ENCODE measurements at regions not wholly inside any gene's neighbourhood (a gene's known extent, or its start where the extent isn't known, plus 50 kb on each side); places are given as distances from the start of the nearest gene placed in this dataset.

DNA sequence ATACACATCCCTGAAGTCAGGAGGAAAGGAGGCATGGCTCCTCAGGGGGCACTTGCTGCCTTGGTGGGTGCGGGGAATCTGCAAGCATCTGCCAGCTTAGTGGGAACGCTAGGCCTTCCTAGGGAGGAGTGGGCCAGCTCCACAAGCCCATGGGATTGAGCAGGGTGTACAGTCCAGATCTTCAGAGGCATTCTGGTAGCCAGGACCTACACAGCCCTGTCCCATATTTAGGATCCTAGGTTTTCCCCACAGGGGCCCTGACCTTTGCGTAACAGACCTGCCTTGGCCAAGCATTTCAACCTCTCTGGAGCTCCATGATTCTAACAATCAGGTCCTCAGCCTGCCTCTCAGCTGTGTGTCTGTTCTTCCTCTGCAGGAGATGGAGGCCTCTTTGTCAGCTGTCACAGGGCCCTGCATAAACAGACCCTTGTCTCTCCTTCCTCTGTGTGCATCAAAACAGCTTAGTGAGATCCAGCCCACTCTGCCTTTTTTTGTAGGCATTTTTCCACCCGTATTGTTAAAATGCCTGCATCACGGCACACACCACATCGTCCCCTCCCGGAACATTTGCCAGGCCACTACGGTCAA is 140.2 kb upstream of the NDUFV2 start:
- no peak for TF ChIP-seq EGR1 (IDR thresholded peaks at IDR 0.05; ENCODE audit: borderline replicate concordance, low read depth, low read length)
- TF ChIP-seq CBX5 (IDR thresholded peaks at IDR 0.05; ENCODE audit: low read depth, low read length), result no peak
- TF ChIP-seq, protein P1, sequence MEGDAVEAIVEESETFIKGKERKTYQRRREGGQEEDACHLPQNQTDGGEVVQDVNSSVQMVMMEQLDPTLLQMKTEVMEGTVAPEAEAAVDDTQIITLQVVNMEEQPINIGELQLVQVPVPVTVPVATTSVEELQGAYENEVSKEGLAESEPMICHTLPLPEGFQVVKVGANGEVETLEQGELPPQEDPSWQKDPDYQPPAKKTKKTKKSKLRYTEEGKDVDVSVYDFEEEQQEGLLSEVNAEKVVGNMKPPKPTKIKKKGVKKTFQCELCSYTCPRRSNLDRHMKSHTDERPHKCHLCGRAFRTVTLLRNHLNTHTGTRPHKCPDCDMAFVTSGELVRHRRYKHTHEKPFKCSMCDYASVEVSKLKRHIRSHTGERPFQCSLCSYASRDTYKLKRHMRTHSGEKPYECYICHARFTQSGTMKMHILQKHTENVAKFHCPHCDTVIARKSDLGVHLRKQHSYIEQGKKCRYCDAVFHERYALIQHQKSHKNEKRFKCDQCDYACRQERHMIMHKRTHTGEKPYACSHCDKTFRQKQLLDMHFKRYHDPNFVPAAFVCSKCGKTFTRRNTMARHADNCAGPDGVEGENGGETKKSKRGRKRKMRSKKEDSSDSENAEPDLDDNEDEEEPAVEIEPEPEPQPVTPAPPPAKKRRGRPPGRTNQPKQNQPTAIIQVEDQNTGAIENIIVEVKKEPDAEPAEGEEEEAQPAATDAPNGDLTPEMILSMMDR (IDR thresholded peaks at IDR 0.05; ENCODE audit: control extremely low read depth in 1 of 3, insufficient read depth in 1 of 3, low read depth in 1 of 3, low read length in 3 of 3), result no peak
- no peak for TF ChIP-seq NRF1 (IDR thresholded peaks at IDR 0.05; ENCODE audit: low read depth, low read length)

Measured in H1 (cell line).